GM12878 (cell line): ENCODE measurements at regions not wholly inside any gene's neighbourhood (a gene's known extent, or its start where the extent isn't known, plus 50 kb on each side); places are given as distances from the start of the nearest gene placed in this dataset.

Source experiments
- ATAC-seq: fragments of 200-7000 bp; cut with Tn5 transposase; 3 replicates; pipeline ENCODE4 v1.9.1; 2020; ENCODE audit warnings: mild to moderate bottlenecking, moderate library complexity
- BruUV-seq: library from RNA; stranded (reverse); fragments of 400-500 nt; replicated peaks from 2 replicates; lab custom pipeline; 2021; lab: Mats Ljungman, UMichigan
- CTCF ChIA-PET: fragments of 300-600 bp; sonication (Branson Sonifier 250); formaldehyde crosslinking; extraction: SDS; loops from one replicate; lab custom pipeline; 2021; ENCODE audit warnings: inconsistent platforms; lab: Yijun Ruan, JAX
- POLR2A ChIA-PET: fragments of 350-600 bp; formaldehyde crosslinking; extraction: SDS; loops from one replicate; lab custom pipeline; 2021; ENCODE audit warnings: inconsistent platforms; lab: Charles Lee
- RAD21 ChIA-PET: fragments of 300-600 bp; sonication (Branson Sonifier 250); formaldehyde crosslinking; loops from one replicate; lab custom pipeline; 2023; ENCODE audit warnings: antibody characterized with exemption; ENCODE audit not compliant: unreplicated experiment; lab: Charles Lee
- SMC1A ChIA-PET: fragments of 300-600 bp; sonication (Branson Sonifier 250); formaldehyde crosslinking; loops from one replicate; lab custom pipeline; 2023; ENCODE audit not compliant: unreplicated experiment, uncharacterized antibody; lab: Charles Lee
- DNase-seq: peaks from one replicate; pipeline ENCODE4 v3.0.0-alpha.2; 2011; ENCODE audit warnings: low read depth, low spot score
- FAIRE-seq: peaks from 3 replicates; lab custom pipeline; 2011; peaks lifted over from hg19 to GRCh38; lab: Jason Lieb, UNC
- H2AFZ ChIP-seq: 2 replicates; pipeline ENCODE4 v1.6.0; 2011; ENCODE audit warnings: low read depth, low read length, control low read depth; ENCODE audit not compliant: control insufficient read depth
- H3K27ac ChIP-seq: 2 replicates; pipeline ENCODE4 v1.5.1; 2011; ENCODE audit warnings: control low read depth; ENCODE audit not compliant: control insufficient read depth, insufficient read depth
- H3K27me3 ChIP-seq, 2 experiments: replicated peaks in 1 of 2; 2 replicates each; pipeline versions ENCODE4 v1.6.0 to v1.6.1; 2011; ENCODE audit warnings: low read length in 1 of 2; ENCODE audit not compliant: control insufficient read depth in 2 of 2, insufficient read depth in 2 of 2
- H3K36me3 ChIP-seq, 2 experiments: 2 replicates each; pipeline ENCODE4 v1.5.1; 2011; ENCODE audit warnings: low read length in 1 of 2; ENCODE audit not compliant: control insufficient read depth in 2 of 2, insufficient read depth in 2 of 2
- H3K4me1 ChIP-seq: 2 replicates; pipeline ENCODE4 v1.6.1; 2011; ENCODE audit warnings: mild to moderate bottlenecking, low read length, moderate library complexity, mixed read lengths; ENCODE audit not compliant: control insufficient read depth, insufficient read depth
- H3K4me2 ChIP-seq: 2 replicates; pipeline ENCODE4 v1.6.0; 2011; ENCODE audit warnings: control low read depth; ENCODE audit not compliant: control insufficient read depth, insufficient read depth
- H3K4me3 ChIP-seq: fragments of 200-600 bp; sonication (generic); 2 replicates; pipeline ENCODE4 v1.5.1; 2016
- H3K79me2 ChIP-seq: 2 replicates; pipeline ENCODE4 v1.6.0; 2011; ENCODE audit warnings: low read length; ENCODE audit not compliant: control insufficient read depth, insufficient read depth
- H3K9ac ChIP-seq: 2 replicates; pipeline ENCODE4 v1.8.0; 2011; ENCODE audit warnings: low read length, control low read depth, mixed read lengths; ENCODE audit not compliant: control insufficient read depth, insufficient read depth
- H3K9me3 ChIP-seq: replicated peaks from 3 replicates; pipeline ENCODE4 v1.5.1; 2011; ENCODE audit warnings: mild to moderate bottlenecking, low read length; ENCODE audit not compliant: control insufficient read depth, insufficient read depth
- H4K20me1 ChIP-seq: 2 replicates; pipeline ENCODE4 v1.6.0; 2011; ENCODE audit not compliant: control insufficient read depth, insufficient read depth
- ATF7 ChIP-seq: fragments of 450-650 bp; IDR thresholded peaks from 2 replicates; pipeline ENCODE4 v1.6.1; 2016; ENCODE audit warnings: low read depth, mild to moderate bottlenecking
- CBFB ChIP-seq: IDR thresholded peaks from 2 replicates; pipeline ENCODE4 v1.6.1; 2016; ENCODE audit warnings: antibody characterized with exemption, low read depth
- DPF2 ChIP-seq: fragments of 450-650 bp; IDR thresholded peaks from 2 replicates; pipeline ENCODE4 v1.6.1; 2017; ENCODE audit warnings: mild to moderate bottlenecking
- E2F8 ChIP-seq: fragments of 450-650 bp; IDR thresholded peaks from 2 replicates; pipeline ENCODE4 v1.6.1; 2018; ENCODE audit warnings: mild to moderate bottlenecking, low read depth, moderate library complexity; ENCODE audit not compliant: partially characterized antibody
- EGR1 ChIP-seq, 2 experiments: IDR thresholded peaks; 1 replicate in 1 of 2; 2 replicates in 1 of 2; pipeline ENCODE4 v1.6.1; 2011 to 2012; ENCODE audit warnings: low read depth in 2 of 2, low read length in 2 of 2, borderline replicate concordance in 1 of 2, mild to moderate bottlenecking in 1 of 2, moderate library complexity in 1 of 2
- EP300 ChIP-seq, 2 experiments: fragments of 150-350 bp in 1 of 2; IDR thresholded peaks; 2 replicates each; pipeline ENCODE4 v1.6.1; 2011 to 2012; ENCODE audit warnings: low read depth in 2 of 2, low read length in 2 of 2, borderline replicate concordance in 1 of 2, improper control_type of control experiment in 1 of 2, inconsistent platforms in 1 of 2; ENCODE audit not compliant: control insufficient read depth in 1 of 2
- MTA2 ChIP-seq: fragments of 450-650 bp; IDR thresholded peaks from 2 replicates; pipeline ENCODE4 v1.6.1; 2016; ENCODE audit warnings: low read depth, mild to moderate bottlenecking, moderate library complexity
- MYC ChIP-seq: IDR thresholded peaks from 2 replicates; pipeline ENCODE4 v1.6.1; 2011; ENCODE audit warnings: mild to moderate bottlenecking, low read length, moderate library complexity, inconsistent platforms; ENCODE audit not compliant: insufficient read depth, insufficient replicate concordance, insufficient read length, severe bottlenecking
- NFXL1 ChIP-seq: fragments of 450-650 bp; IDR thresholded peaks from 2 replicates; pipeline ENCODE4 v1.6.1; 2017; ENCODE audit warnings: antibody characterized with exemption, mild to moderate bottlenecking, borderline replicate concordance
- PML ChIP-seq: IDR thresholded peaks from 2 replicates; pipeline ENCODE4 v1.6.1; 2012; ENCODE audit warnings: low read length, inconsistent platforms
- RB1 ChIP-seq: fragments of 450-650 bp; formaldehyde crosslinking; IDR thresholded peaks from 2 replicates; pipeline ENCODE4 v1.6.1; 2017; ENCODE audit warnings: mild to moderate bottlenecking, borderline replicate concordance
- SUPT20H ChIP-seq: IDR thresholded peaks from 2 replicates; pipeline ENCODE4 v1.6.1; 2011; ENCODE audit warnings: low read depth, mild to moderate bottlenecking, low read length, moderate library complexity, borderline replicate concordance; ENCODE audit not compliant: control insufficient read depth
- ZNF622 ChIP-seq: fragments of 450-650 bp; IDR thresholded peaks from 2 replicates; pipeline ENCODE4 v1.6.1; 2017; ENCODE audit warnings: mild to moderate bottlenecking, inconsistent platforms
- WGBS: methylation state at CpG from one replicate; pipeline ENCODE4 v1.1.6; 2016; ENCODE audit warnings: low lambda C conversion rate; ENCODE audit not compliant: insufficient replicate concordance, insufficient coverage; ENCODE audit errors: missing lambda C conversion rate; 5-methylcytosine and 5-hydroxymethylcytosine counted together
- in situ Hi-C: fragments of 300-500 bp; cut with MboI; formaldehyde crosslinking; loops from 9 replicates; pipeline ENCODE4 v1.14.3; 2018; ENCODE audit warnings: mixed read lengths
- intact Hi-C: fragments of 100-400 bp; cut with micrococcal nuclease; formaldehyde crosslinking; loops from one replicate; pipeline ENCODE4 v1.14.2; 2022; ENCODE audit not compliant: unreplicated experiment
- TF ChIP-seq, protein P1 (sequence below): IDR thresholded peaks from 2 replicates; pipeline ENCODE4 v1.6.1; 2011; ENCODE audit warnings: borderline replicate concordance, low read depth, mild to moderate bottlenecking, moderate library complexity, mixed read lengths, low read length; ENCODE audit not compliant: insufficient read depth; ENCODE audit errors: extremely low read length

DNA sequence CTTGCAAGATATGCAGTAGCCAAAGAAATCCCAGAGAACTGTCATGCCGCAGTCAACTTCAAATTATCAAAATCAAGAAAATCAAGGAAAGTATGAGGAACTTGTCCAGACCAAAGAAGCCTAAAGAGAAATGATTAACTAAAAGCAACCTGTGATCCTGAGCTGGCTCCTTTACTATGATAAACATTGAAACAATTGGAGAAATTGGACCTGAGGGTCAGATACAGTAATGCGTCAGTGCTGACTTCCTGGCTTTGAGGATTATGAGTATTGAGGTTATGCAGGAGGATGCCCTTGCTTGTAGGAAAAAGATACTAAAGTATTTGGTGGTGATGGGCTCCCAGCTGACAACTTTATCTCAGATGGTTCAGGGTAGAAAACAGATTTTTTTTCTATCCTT lies 324.7 kb upstream of the AKR1E2 start:
- DNase-seq (no peak), FAIRE-seq (no peak), ATAC-seq (no peak)
- 47% methylated on average over 2 of the region's 2 CpGs for WGBS
- no peak overlapping the region for H3K4me2 ChIP-seq
- TF ChIP-seq PML (no peak), E2F8 (no peak), DPF2 (no peak), ZNF622 (no peak)
- intact Hi-C loops = no loop called here
- H3K9ac ChIP-seq = no peak overlapping the region
- H3K79me2 ChIP-seq = no peaks in the 10 kb centered on the region
- ChIA-PET CTCF (interaction anchor here (1.0 kb wide), 1 partner anchor 10 kb away, joined by 4 read pairs; no protein-coding TSS in a partner anchor), POLR2A (no interaction called here), SMC1A (no interaction called here), RAD21 (no interaction called here)
- no peaks in the 10 kb centered on the region for H3K9me3 ChIP-seq
- H2AFZ ChIP-seq = no peak overlapping the region
- H3K4me1 ChIP-seq = no peaks in the 10 kb centered on the region
- no peaks in the 10 kb centered on the region for H4K20me1 ChIP-seq
- no TSS peak for BruUV-seq
- in situ Hi-C loops = no loop called here
- H3K36me3 ChIP-seq = no peaks in the 10 kb centered on the region
- no peaks in the 10 kb centered on the region for H3K27me3 ChIP-seq
- no peak overlapping the region for H3K4me3 ChIP-seq
- H3K27ac ChIP-seq = no peak overlapping the region

DNA sequence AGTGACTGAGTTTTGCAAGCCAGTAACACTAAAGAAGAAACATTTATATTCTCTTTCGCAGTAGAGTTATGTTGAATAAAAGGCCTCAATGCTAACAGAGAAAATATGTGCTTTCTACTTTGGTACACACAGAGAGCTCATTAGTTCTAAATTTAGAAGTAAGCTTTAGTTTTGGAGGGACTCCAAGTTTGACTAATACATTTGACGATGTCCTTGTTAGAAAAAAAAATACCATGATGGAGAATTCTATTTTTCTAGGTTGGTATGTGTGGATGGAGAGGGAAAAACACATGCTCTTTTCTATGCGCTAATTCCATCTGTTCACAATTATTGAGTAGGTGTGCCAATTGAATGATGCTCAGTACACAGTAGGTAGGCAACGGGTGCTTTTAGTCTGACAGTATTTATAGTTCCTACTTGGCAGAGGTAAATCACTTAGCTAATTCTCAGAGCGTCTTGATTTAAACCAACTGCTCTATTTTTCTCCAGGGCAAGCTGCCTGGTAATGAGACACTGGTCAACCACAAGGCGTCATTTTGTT lies 327.2 kb upstream of the AKR1E2 start:
- SMC1A ChIA-PET = no interaction called here
- Histone ChIP-seq H4K20me1 (no peaks in the 10 kb centered on the region), H3K36me3 (no peaks in the 10 kb centered on the region), H3K4me2 (no peak overlapping the region), H3K27ac (no peak overlapping the region), H3K9me3 (no peaks in the 10 kb centered on the region), H3K4me3 (no peak overlapping the region), H3K4me1 (no peaks in the 10 kb centered on the region), H3K27me3 (no peaks in the 10 kb centered on the region), H3K9ac (no peak overlapping the region), H3K79me2 (no peaks in the 10 kb centered on the region), H2AFZ (no peak overlapping the region)
- CTCF ChIA-PET = no interaction called here
- BruUV-seq = no TSS peak
- in situ Hi-C loops (no loop called here), intact Hi-C loops (no loop called here)
- WGBS = 45% methylated on average over 6 of the region's 6 CpGs
- FAIRE-seq (no peak), DNase-seq (no peak), ATAC-seq (no peak)
- RAD21 ChIA-PET = no interaction called here
- POLR2A ChIA-PET = no interaction called here
- TF ChIP-seq ATF7 (no peak), EGR1 (IDR thresholded peaks at IDR 0.05; ENCODE audit: borderline replicate concordance in 1 of 2, low read depth in 2 of 2, low read length in 2 of 2) (no peak), SUPT20H (no peak), CBFB (no peak), MYC (no peak), EP300 (IDR thresholded peaks at IDR 0.05; ENCODE audit: borderline replicate concordance in 1 of 2, control insufficient read depth in 1 of 2, low read depth in 2 of 2, low read length in 2 of 2) (no peak), MTA2 (no peak), NFXL1 (no peak), RB1 (no peak)
- TF ChIP-seq, protein P1, sequence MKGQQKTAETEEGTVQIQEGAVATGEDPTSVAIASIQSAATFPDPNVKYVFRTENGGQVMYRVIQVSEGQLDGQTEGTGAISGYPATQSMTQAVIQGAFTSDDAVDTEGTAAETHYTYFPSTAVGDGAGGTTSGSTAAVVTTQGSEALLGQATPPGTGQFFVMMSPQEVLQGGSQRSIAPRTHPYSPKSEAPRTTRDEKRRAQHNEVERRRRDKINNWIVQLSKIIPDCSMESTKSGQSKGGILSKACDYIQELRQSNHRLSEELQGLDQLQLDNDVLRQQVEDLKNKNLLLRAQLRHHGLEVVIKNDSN = no peak
